ENCODE measurements at regions not wholly inside any gene's neighbourhood (a gene's known extent, or its start where the extent isn't known, plus 50 kb on each side); places are given as distances from the start of the nearest gene placed in this dataset.
A peak's percentile ranks its signal among the peaks of the same experiment; 100 is the strongest.

- H3K4me3 ChIP-seq (ENCODE audit: low read depth, poor library complexity, severe bottlenecking) = no peak overlapping the region
- no peak for DNase-seq (ENCODE audit: low spot score in 2 of 2)
- WGBS, 2 donors = 69 to 71% methylated on average over 12 to 13 of the region's 13 CpGs
- intact Hi-C loops (cut with DNase I; ENCODE audit: low total_unique reads) = no loop called here
- TF ChIP-seq CTCF (IDR thresholded peaks at IDR 0.05) (no peak), POLR2A (IDR thresholded peaks at IDR 0.05) (no peak)
Observed at GRCh38 chr11:69905611-69906452, 86.6 kb upstream of the FGF3 start.

- no peak for TF ChIP-seq CTCF (IDR thresholded peaks at IDR 0.05)
- TF ChIP-seq POLR2A (IDR thresholded peaks at IDR 0.05) = no peak
- intact Hi-C loops (cut with DNase I; ENCODE audit: low total_unique reads) = no loop called here
- DNase-seq (ENCODE audit: low spot score in 2 of 2) = no peak
- WGBS, 2 donors = 64 to 73% methylated on average over 2 of the region's 3 CpGs
- no peak overlapping the region for H3K4me3 ChIP-seq (ENCODE audit: low read depth, poor library complexity, severe bottlenecking)
Observed at GRCh38 chr11:69906453-69906907, 87.3 kb upstream of the FGF3 start.

GRCh38 chr11:69907611-69908010 is 88.4 kb upstream of the FGF3 start:
- DNase-seq (ENCODE audit: low spot score in 2 of 2) = no peak

GRCh38 chr11:69908511-69909220 is 89.5 kb upstream of the FGF3 start:
- intact Hi-C loops (cut with DNase I; ENCODE audit: low total_unique reads) = no loop called here
- H3K4me3 ChIP-seq (ENCODE audit: low read depth, poor library complexity, severe bottlenecking) = no peak overlapping the region
- 66 to 73% methylated on average over 19 of the region's 19 CpGs for WGBS, 2 donors
- peak in 1 of 2 donors; percentile 74 for DNase-seq (ENCODE audit: low spot score in 2 of 2)
- TF ChIP-seq CTCF (IDR thresholded peaks at IDR 0.05) = no peak
- TF ChIP-seq POLR2A (IDR thresholded peaks at IDR 0.05) = no peak

More at GRCh38 chr11:69907611-69908010, 88.4 kb upstream of the FGF3 start:
- intact Hi-C loops (cut with DNase I; ENCODE audit: low total_unique reads) = no loop called here
- 87 to 92% methylated on average over 6 to 11 of the region's 11 CpGs for WGBS, 2 donors
- TF ChIP-seq POLR2A (IDR thresholded peaks at IDR 0.05) = no peak
- no peak for TF ChIP-seq CTCF (IDR thresholded peaks at IDR 0.05)
- no peak overlapping the region for H3K4me3 ChIP-seq (ENCODE audit: low read depth, poor library complexity, severe bottlenecking)

- WGBS, 2 donors = 40 to 52% methylated on average over 23 to 26 of the region's 28 CpGs
- no peak overlapping the region for H3K4me3 ChIP-seq (ENCODE audit: low read depth, poor library complexity, severe bottlenecking)
- TF ChIP-seq POLR2A (IDR thresholded peaks at IDR 0.05) = no peak
- no peak for TF ChIP-seq CTCF (IDR thresholded peaks at IDR 0.05)
- intact Hi-C loops (cut with DNase I; ENCODE audit: low total_unique reads) = loop anchor here (5.0 kb wide), 1 partner anchor 223 kb away; no protein-coding TSS in a partner anchor
- DNase-seq (ENCODE audit: low spot score in 2 of 2) = peak in 1 of 2 donors; percentile 79
Observed at GRCh38 chr11:69909561-69910518, 90.6 kb upstream of the FGF3 start.
